ENCODE measurements at regions not wholly inside any gene's neighbourhood (a gene's known extent, or its start where the extent isn't known, plus 50 kb on each side); places are given as distances from the start of the nearest gene placed in this dataset.
"Not testable (repeated sequence)": the region's sequence is repeated elsewhere in the genome, so short reads cannot be mapped to it uniquely, and the experiment has no call there.

GRCh38 chr3:98711426-98711825, 51.7 kb upstream of the ST3GAL6 start (continued):
- no peak for TF ChIP-seq CREB5 (CRISPR knock-in tag; IDR thresholded peaks at IDR 0.05; ENCODE audit: low read depth)
- TF ChIP-seq TCF4 (CRISPR knock-in tag; IDR thresholded peaks at IDR 0.05; ENCODE audit: borderline replicate concordance) = peak; percentile 82
- no peak for TF ChIP-seq ZNF565 (CRISPR knock-in tag; conservative IDR thresholded peaks at IDR 0.05; ENCODE audit: low read depth)
- peak; percentile 57; the same call in 1 of the 2 replicates for TF ChIP-seq ZFP30 (CRISPR knock-in tag; IDR thresholded peaks at IDR 0.05)
- TF ChIP-seq CSRNP3 (CRISPR knock-in tag; IDR thresholded peaks at IDR 0.05) = peak; percentile 23; the same call in 1 of the 2 replicates
- TF ChIP-seq ARNTL (CRISPR knock-in tag; IDR thresholded peaks at IDR 0.05; ENCODE audit: borderline replicate concordance, low read depth) = no peak
- no peak for TF ChIP-seq ZNF8 (CRISPR knock-in tag; IDR thresholded peaks at IDR 0.05)
- TF ChIP-seq TOX (CRISPR knock-in tag; IDR thresholded peaks at IDR 0.05; ENCODE audit: borderline replicate concordance) = no peak
- TF ChIP-seq ESRRG (CRISPR knock-in tag; IDR thresholded peaks at IDR 0.05) = no peak
- peak; percentile 58; the same call in 1 of the 2 replicates for TF ChIP-seq TSHZ2 (CRISPR knock-in tag; IDR thresholded peaks at IDR 0.05)
- no peak for TF ChIP-seq SNAI2 (CRISPR knock-in tag; IDR thresholded peaks at IDR 0.05)
- 0 out of 2 replicates have a peak, but pooled peaks have one; percentile 43 for TF ChIP-seq ZC3H10 (CRISPR knock-in tag; IDR thresholded peaks at IDR 0.05)
- TF ChIP-seq ISL1 (CRISPR knock-in tag; IDR thresholded peaks at IDR 0.05) = 0 out of 2 replicates have a peak, but pooled peaks have one; percentile 18

- ATAC-seq = no peak
- TF ChIP-seq BACH2 (CRISPR knock-in tag; IDR thresholded peaks at IDR 0.05; ENCODE audit: borderline replicate concordance) = no peak
- no peak for TF ChIP-seq ZFP30 (CRISPR knock-in tag; IDR thresholded peaks at IDR 0.05)
- no peak for TF ChIP-seq CSDC2 (CRISPR knock-in tag; IDR thresholded peaks at IDR 0.05)
- no peak for TF ChIP-seq ESRRG (CRISPR knock-in tag; IDR thresholded peaks at IDR 0.05)
- TF ChIP-seq TOX (CRISPR knock-in tag; IDR thresholded peaks at IDR 0.05; ENCODE audit: borderline replicate concordance) = no peak
- no peak for TF ChIP-seq ZNF565 (CRISPR knock-in tag; conservative IDR thresholded peaks at IDR 0.05; ENCODE audit: low read depth)
- no peak for TF ChIP-seq ZNF8 (CRISPR knock-in tag; IDR thresholded peaks at IDR 0.05)
- no peak for TF ChIP-seq CSRNP3 (CRISPR knock-in tag; IDR thresholded peaks at IDR 0.05)
- TF ChIP-seq RARB (CRISPR knock-in tag; IDR thresholded peaks at IDR 0.05) = no peak
- no peak for TF ChIP-seq OSR1 (CRISPR knock-in tag; IDR thresholded peaks at IDR 0.05)
- TF ChIP-seq ZC3H10 (CRISPR knock-in tag; IDR thresholded peaks at IDR 0.05) = no peak
- TF ChIP-seq ISL1 (CRISPR knock-in tag; IDR thresholded peaks at IDR 0.05) = no peak
- no peak for TF ChIP-seq TSHZ2 (CRISPR knock-in tag; IDR thresholded peaks at IDR 0.05)
- no peak for TF ChIP-seq ARNTL (CRISPR knock-in tag; IDR thresholded peaks at IDR 0.05; ENCODE audit: borderline replicate concordance, low read depth)
- TF ChIP-seq GLIS3 (CRISPR knock-in tag; IDR thresholded peaks at IDR 0.05) = no peak
Measured at GRCh38 chr3:98712726-98713125, 50.4 kb upstream of the ST3GAL6 start.

- ATAC-seq = not testable (repeated sequence)
Measured at GRCh38 chr3:98713332-98713731, 49.8 kb upstream of the ST3GAL6 start.

All from SK-N-SH treated with all-trans-retinoic acid at 6 μM for 48 hours (cell line).